HEK293T (cell line): ENCODE measurements at regions not wholly inside any gene's neighbourhood (a gene's known extent, or its start where the extent isn't known, plus 50 kb on each side); places are given as distances from the start of the nearest gene placed in this dataset.

ENCODE experiments used
- CTCF ChIA-PET: fragments of 350-600 bp; formaldehyde crosslinking; extraction: SDS; loops from one replicate; lab custom pipeline; 2021; ENCODE audit warnings: antibody characterized with exemption, inconsistent platforms; lab: Yijun Ruan, JAX
- POLR2A ChIA-PET: fragments of 350-600 bp; formaldehyde crosslinking; extraction: SDS; loops from one replicate; lab custom pipeline; 2020; ENCODE audit warnings: antibody characterized with exemption, inconsistent platforms; lab: Yijun Ruan, JAX
- DNase-seq: peaks from one replicate; pipeline ENCODE4 v3.0.0; 2012; ENCODE audit warnings: mixed read lengths; ENCODE audit errors: extremely low spot score
- ARNT ChIP-seq: fragments of 450-650 bp; IDR thresholded peaks from 2 replicates; pipeline ENCODE4 v1.6.1; 2017; ENCODE audit warnings: mild to moderate bottlenecking
- BHLHE40 ChIP-seq: fragments of 450-650 bp; IDR thresholded peaks from 2 replicates; pipeline ENCODE4 v1.6.1; 2016; ENCODE audit warnings: mild to moderate bottlenecking, moderate library complexity, borderline replicate concordance
- CTBP1 ChIP-seq: fragments of 450-650 bp; IDR thresholded peaks from 2 replicates; pipeline ENCODE4 v1.6.1; 2016; ENCODE audit warnings: borderline replicate concordance
- ELF4 ChIP-seq: fragments of 450-650 bp; IDR thresholded peaks from 2 replicates; pipeline ENCODE4 v1.6.1; 2017; ENCODE audit warnings: antibody characterized with exemption
- FOXA1 ChIP-seq: fragments of 450-650 bp; IDR thresholded peaks from 2 replicates; pipeline ENCODE4 v1.6.1; 2016; ENCODE audit warnings: mild to moderate bottlenecking
- FOXK2 ChIP-seq: fragments of 450-650 bp; IDR thresholded peaks from 2 replicates; pipeline ENCODE4 v1.6.1; 2016; ENCODE audit warnings: mild to moderate bottlenecking
- FOXM1 ChIP-seq: fragments of 450-650 bp; IDR thresholded peaks from 2 replicates; pipeline ENCODE4 v1.6.1; 2017; ENCODE audit warnings: mild to moderate bottlenecking, borderline replicate concordance
- HDGF ChIP-seq: fragments of 450-650 bp; IDR thresholded peaks from 2 replicates; pipeline ENCODE4 v1.6.1; 2017; ENCODE audit warnings: antibody characterized with exemption, borderline replicate concordance
- L3MBTL2 ChIP-seq: fragments of 450-650 bp; conservative IDR thresholded peaks from 2 replicates; pipeline ENCODE4 v1.6.1; 2016; ENCODE audit warnings: mild to moderate bottlenecking
- LEF1 ChIP-seq: fragments of 450-650 bp; IDR thresholded peaks from 2 replicates; pipeline ENCODE4 v1.6.1; 2017; ENCODE audit warnings: mild to moderate bottlenecking, borderline replicate concordance
- NFRKB ChIP-seq: fragments of 450-650 bp; IDR thresholded peaks from 2 replicates; pipeline ENCODE4 v1.6.1; 2016; ENCODE audit warnings: mild to moderate bottlenecking, moderate library complexity
- PKNOX1 ChIP-seq: fragments of 450-650 bp; IDR thresholded peaks from 2 replicates; pipeline ENCODE4 v1.6.1; 2016
- SP1 ChIP-seq: fragments of 450-650 bp; IDR thresholded peaks from 2 replicates; pipeline ENCODE4 v1.6.1; 2017
- SUZ12 ChIP-seq: fragments of 450-650 bp; IDR thresholded peaks from 2 replicates; pipeline ENCODE4 v1.6.1; 2016; ENCODE audit warnings: mild to moderate bottlenecking
- TARDBP ChIP-seq: fragments of 450-650 bp; IDR thresholded peaks from 2 replicates; pipeline ENCODE4 v1.6.1; 2016
- ZNF384 ChIP-seq: fragments of 450-650 bp; IDR thresholded peaks from 2 replicates; pipeline ENCODE4 v1.6.1; 2016

GRCh38 chr10:4255751-4256150 lies 470.7 kb upstream of the KLF6 start:
- ChIA-PET CTCF (no interaction called here), POLR2A (interaction anchor here (1.0 kb wide), 1 partner anchor 13 kb away, joined by 3 read pairs; no protein-coding TSS in a partner anchor)
- no peak for DNase-seq
- no peak for TF ChIP-seq FOXM1
- TF ChIP-seq SUZ12 = no peak
- TF ChIP-seq BHLHE40 = no peak
- no peak for TF ChIP-seq ELF4
- no peak for TF ChIP-seq CTBP1
- TF ChIP-seq L3MBTL2 = no peak
- no peak for TF ChIP-seq FOXK2
- no peak for TF ChIP-seq SP1
- no peak for TF ChIP-seq NFRKB
- no peak for TF ChIP-seq FOXA1
- TF ChIP-seq HDGF = no peak

- ChIA-PET CTCF (interaction anchor here (0.6 to 0.7 kb wide), 2 partner anchors 317 to 339 kb away, joined by 3 read pairs; no protein-coding TSS in a partner anchor), POLR2A (no interaction called here)
- no peak for DNase-seq
- TF ChIP-seq SP1 (no peak), PKNOX1 (no peak)
Observed at GRCh38 chr10:4254101-4254994, 469.3 kb upstream of the KLF6 start.

- DNase-seq = no peak
- ChIA-PET CTCF (no interaction called here), POLR2A (no interaction called here)
- no peak for TF ChIP-seq FOXA1
- no peak for TF ChIP-seq ELF4
- TF ChIP-seq FOXK2 = no peak
- TF ChIP-seq ARNT = no peak
- TF ChIP-seq BHLHE40 = no peak
- TF ChIP-seq TARDBP = no peak
- TF ChIP-seq CTBP1 = no peak
- no peak for TF ChIP-seq ZNF384
- TF ChIP-seq HDGF = no peak
- TF ChIP-seq PKNOX1 = no peak
- no peak for TF ChIP-seq FOXM1
- no peak for TF ChIP-seq L3MBTL2
- no peak for TF ChIP-seq LEF1
- no peak for TF ChIP-seq SUZ12
Observed at GRCh38 chr10:4252701-4253100, 467.7 kb upstream of the KLF6 start.

- POLR2A ChIA-PET = no interaction called here
Observed at GRCh38 chr10:4250587-4250887, 465.5 kb upstream of the KLF6 start.

GRCh38 chr10:4249841-4250586 lies 465.0 kb upstream of the KLF6 start:
- ChIA-PET CTCF (no interaction called here), POLR2A (no interaction called here)
- no peak for DNase-seq
- TF ChIP-seq ELF4 = no peak
- no peak for TF ChIP-seq FOXM1
- no peak for TF ChIP-seq L3MBTL2
- TF ChIP-seq BHLHE40 = no peak

More at GRCh38 chr10:4250587-4250887, 465.5 kb upstream of the KLF6 start:
- DNase-seq = no peak
- CTCF ChIA-PET = no interaction called here
- TF ChIP-seq SUZ12 (no peak), SP1 (no peak), LEF1 (no peak), PKNOX1 (no peak), BHLHE40 (no peak), ARNT (no peak), ELF4 (no peak), FOXK2 (no peak), TARDBP (no peak), ZNF384 (no peak), FOXM1 (no peak), L3MBTL2 (no peak), NFRKB (no peak), FOXA1 (no peak), HDGF (no peak), CTBP1 (no peak)

GRCh38 chr10:4247379-4247778 lies 462.4 kb upstream of the KLF6 start:
- TF ChIP-seq HDGF (no peak), TARDBP (no peak), FOXK2 (no peak), SP1 (no peak), PKNOX1 (no peak), LEF1 (no peak), FOXA1 (no peak), NFRKB (no peak), ZNF384 (no peak), L3MBTL2 (no peak), ARNT (no peak), SUZ12 (no peak), ELF4 (no peak), BHLHE40 (no peak), FOXM1 (no peak), CTBP1 (no peak)
- ChIA-PET POLR2A (no interaction called here), CTCF (interaction anchor here (0.7 kb wide), 1 partner anchor 1007 kb away, joined by 3 read pairs; no protein-coding TSS in a partner anchor)
- no peak for DNase-seq
